ENCODE measurements at regions not wholly inside any gene's neighbourhood (a gene's known extent, or its start where the extent isn't known, plus 50 kb on each side); places are given as distances from the start of the nearest gene placed in this dataset.
A peak's percentile ranks its signal among the peaks of the same experiment; 100 is the strongest.
"Not testable (repeated sequence)": the region's sequence is repeated elsewhere in the genome, so short reads cannot be mapped to it uniquely, and the experiment has no call there.

DNA sequence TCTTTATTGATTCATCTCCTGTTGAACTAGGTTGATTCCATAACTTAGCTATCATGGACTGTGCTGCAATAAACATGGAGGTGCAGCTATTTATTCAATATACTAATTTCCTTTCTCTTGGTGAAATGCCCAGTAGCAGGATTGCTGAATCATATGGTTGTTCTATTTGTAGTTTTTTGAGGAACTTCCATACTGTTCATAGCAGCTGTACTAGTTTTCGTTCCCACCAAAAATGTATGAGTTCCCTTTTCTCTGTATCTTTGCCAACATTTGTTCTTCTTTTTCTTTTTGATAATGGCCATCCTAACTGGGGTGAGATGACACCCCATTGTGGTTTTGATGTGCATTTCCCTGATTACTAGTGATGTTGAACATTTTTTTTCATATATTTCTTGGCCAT is 87.2 kb upstream of the NAV2 start:
- DNase-seq (ENCODE audit: low read depth) (no peak), FAIRE-seq (no peak)
- TF ChIP-seq, protein P1, sequence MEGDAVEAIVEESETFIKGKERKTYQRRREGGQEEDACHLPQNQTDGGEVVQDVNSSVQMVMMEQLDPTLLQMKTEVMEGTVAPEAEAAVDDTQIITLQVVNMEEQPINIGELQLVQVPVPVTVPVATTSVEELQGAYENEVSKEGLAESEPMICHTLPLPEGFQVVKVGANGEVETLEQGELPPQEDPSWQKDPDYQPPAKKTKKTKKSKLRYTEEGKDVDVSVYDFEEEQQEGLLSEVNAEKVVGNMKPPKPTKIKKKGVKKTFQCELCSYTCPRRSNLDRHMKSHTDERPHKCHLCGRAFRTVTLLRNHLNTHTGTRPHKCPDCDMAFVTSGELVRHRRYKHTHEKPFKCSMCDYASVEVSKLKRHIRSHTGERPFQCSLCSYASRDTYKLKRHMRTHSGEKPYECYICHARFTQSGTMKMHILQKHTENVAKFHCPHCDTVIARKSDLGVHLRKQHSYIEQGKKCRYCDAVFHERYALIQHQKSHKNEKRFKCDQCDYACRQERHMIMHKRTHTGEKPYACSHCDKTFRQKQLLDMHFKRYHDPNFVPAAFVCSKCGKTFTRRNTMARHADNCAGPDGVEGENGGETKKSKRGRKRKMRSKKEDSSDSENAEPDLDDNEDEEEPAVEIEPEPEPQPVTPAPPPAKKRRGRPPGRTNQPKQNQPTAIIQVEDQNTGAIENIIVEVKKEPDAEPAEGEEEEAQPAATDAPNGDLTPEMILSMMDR (IDR thresholded peaks at IDR 0.05; ENCODE audit: insufficient read depth, low read length, severe bottlenecking) = no peak
- Histone ChIP-seq H3K4me3 (ENCODE audit: low read depth, low read length) (no peak overlapping the region), H3K27me3 (ENCODE audit: control insufficient read depth, insufficient read depth, low read length) (no peaks in the 10 kb centered on the region), H3K36me3 (ENCODE audit: control insufficient read depth, insufficient read depth, low read length) (no peaks in the 10 kb centered on the region)

DNA sequence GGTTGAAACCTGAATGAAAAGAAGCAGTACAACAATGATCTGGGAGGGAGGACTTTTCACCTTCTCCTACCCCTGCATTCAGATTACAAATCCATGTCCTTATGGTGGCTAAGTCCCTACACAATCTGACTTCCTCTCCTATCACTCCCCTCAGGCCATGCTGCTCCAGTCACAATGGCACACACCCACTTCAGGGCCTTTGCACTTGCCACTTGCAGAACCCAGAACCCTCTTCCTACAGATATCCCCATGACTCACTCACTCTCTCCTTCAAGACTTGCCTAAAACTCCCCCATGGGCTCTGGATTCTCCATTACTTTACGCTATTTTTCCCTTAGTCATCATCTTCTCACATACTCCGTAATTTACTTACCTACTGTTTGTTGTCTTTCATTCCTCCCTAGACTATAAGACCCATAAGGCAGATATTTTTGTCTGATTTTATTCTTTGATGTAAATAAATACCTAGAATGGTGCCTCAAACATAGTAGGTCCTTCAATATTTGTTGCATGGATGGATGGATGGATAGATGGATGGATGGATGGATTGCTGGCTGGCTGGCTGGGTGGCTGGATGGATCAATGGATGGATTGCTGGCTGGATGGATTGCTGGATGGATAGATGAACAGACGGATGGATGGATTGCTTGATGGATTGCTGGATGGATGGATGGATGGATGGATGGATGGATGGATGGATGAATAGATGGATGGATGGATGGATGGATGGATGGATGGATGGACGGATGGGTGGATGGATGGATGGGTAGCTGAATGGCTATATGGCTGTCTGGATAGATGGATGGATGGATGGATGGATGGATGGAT is 94.7 kb upstream of the NAV2 start:
- H3K4me3 ChIP-seq (ENCODE audit: low read depth, low read length) = no peak overlapping the region
- H3K36me3 ChIP-seq (ENCODE audit: control insufficient read depth, insufficient read depth, low read length) = no peaks in the 10 kb centered on the region
- FAIRE-seq (peak; percentile 81), DNase-seq (ENCODE audit: low read depth) (no peak)
- TF ChIP-seq, protein P1 (IDR thresholded peaks at IDR 0.05; ENCODE audit: insufficient read depth, low read length, severe bottlenecking) = no peak
- H3K27me3 ChIP-seq (ENCODE audit: control insufficient read depth, insufficient read depth, low read length) = no peaks in the 10 kb centered on the region

DNA sequence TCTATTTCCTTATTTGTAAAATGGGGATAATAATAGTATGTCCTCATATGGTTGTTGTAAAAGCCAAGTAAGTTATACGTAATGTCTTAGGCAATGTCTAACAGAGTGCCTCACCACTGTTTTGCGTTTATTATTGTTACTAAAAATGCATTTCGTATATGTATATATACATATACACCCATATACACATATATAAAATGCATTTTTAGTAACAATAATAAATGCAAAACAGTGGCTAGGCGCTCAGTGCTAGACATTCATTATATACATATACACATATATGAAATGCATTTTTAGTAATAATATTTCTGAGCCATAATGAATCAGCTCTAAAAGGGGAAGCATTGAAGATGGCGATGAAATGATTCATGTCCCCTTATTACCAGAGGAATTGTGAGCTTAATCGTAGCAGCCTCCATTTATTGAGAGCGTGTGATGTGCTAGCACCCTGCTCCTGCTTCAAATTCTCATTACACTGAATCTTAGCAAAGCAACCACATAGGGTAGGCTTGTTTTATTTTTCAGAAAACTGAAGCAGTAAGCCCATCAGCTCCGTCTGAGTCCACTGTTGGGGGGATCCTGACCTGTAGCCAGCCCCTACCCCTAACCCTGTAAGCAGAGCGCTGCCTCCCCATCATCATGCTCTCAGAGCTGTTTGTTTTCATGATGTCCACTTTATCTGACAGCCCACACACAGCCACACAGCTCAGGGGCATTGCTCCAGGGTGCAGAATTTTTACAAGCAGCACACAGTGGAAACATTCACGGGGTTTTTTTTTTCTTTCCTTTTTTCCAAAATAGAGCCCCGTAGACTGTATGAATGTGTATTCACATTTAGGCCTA is 97.1 kb upstream of the NAV2 start:
- no peak overlapping the region for H3K4me3 ChIP-seq (ENCODE audit: low read depth, low read length)
- H3K36me3 ChIP-seq (ENCODE audit: control insufficient read depth, insufficient read depth, low read length) = no peaks in the 10 kb centered on the region
- TF ChIP-seq, protein P1 (IDR thresholded peaks at IDR 0.05; ENCODE audit: insufficient read depth, low read length, severe bottlenecking) = no peak
- no peaks in the 10 kb centered on the region for H3K27me3 ChIP-seq (ENCODE audit: control insufficient read depth, insufficient read depth, low read length)
- DNase-seq (ENCODE audit: low read depth) (no peak), FAIRE-seq (no peak)

DNA sequence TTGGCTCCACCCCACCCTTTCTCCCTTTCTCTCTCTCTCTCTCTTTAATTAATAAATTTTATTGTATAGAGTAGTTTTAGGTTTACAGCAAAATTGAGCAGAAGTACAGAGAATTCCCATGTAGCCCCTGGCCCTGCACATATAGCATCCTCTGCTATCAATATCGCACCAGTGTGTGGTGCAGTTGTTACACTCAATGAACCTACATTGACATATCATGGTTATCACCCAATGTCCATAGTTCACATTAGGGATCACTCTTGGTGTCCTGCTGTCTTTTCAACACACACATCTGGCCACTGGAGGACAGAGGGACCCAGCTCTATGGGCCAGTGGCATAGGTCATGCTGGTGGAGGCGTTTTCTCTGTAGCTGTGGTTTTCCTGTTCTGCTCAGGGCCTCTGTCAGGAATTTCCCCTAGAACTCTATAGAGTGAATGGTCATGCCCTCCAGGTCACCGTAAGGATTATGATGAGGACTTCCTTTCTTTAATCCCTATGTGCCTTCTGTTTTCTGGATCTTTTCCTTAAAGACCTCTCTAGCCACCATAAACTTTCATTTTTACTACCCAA is 98.2 kb upstream of the NAV2 start:
- TF ChIP-seq, protein P1 (IDR thresholded peaks at IDR 0.05; ENCODE audit: insufficient read depth, low read length, severe bottlenecking) = no peak
- H3K36me3 ChIP-seq (ENCODE audit: control insufficient read depth, insufficient read depth, low read length) = no peaks in the 10 kb centered on the region
- H3K27me3 ChIP-seq (ENCODE audit: control insufficient read depth, insufficient read depth, low read length) = no peaks in the 10 kb centered on the region
- DNase-seq (ENCODE audit: low read depth) (no peak), FAIRE-seq (no peak)
- H3K4me3 ChIP-seq (ENCODE audit: low read depth, low read length) = no peak overlapping the region

DNA sequence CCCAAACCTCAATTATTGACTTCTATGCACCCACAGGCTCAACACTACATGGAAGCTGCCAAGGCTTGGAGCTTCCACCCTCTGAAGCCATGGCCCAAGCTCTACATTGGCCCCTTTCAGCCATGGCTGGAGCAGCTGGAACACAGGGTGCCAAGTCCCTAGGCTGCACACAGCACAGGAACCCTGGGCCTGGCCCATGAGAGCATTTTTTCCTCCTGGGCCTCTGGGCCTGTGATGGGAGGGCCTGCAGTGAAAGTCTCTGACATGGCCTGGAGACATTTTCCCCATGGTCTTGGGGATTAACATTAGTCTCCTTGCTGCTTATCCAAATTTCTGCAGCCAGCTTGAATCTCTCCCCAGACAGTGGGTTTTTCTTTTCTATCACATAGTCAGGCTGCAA is 100.6 kb upstream of the NAV2 start:
- H3K36me3 ChIP-seq (ENCODE audit: control insufficient read depth, insufficient read depth, low read length); FAIRE-seq; H3K27me3 ChIP-seq (ENCODE audit: control insufficient read depth, insufficient read depth, low read length); DNase-seq (ENCODE audit: low read depth); H3K4me3 ChIP-seq (ENCODE audit: low read depth, low read length): not testable (repeated sequence)
